ENCODE measurements at regions not wholly inside any gene's neighbourhood (a gene's known extent, or its start where the extent isn't known, plus 50 kb on each side); places are given as distances from the start of the nearest gene placed in this dataset.
"Not testable (repeated sequence)": the region's sequence is repeated elsewhere in the genome, so short reads cannot be mapped to it uniquely, and the experiment has no call there.

DNA sequence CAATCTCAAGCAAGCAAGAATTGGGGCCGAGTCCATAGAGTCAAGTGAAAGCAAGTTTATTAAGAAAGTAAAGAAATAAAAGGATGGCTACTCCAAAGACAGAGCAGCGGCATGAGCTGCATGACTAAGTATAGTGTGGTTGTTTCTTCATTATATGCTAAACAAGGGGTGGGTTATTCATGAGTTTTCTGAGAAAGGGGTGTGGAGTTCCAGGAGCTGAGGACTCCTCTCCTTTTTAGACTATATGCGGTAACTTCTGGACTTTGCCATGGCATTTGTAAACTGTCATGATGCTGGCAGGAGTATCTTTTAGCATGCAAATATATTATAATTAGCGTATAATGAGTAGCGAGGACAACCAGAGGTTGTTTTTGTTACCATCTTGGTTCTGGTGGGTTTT is 819.9 kb downstream of the KCNJ2 start:
- intact Hi-C loops (cut with micrococcal nuclease) = no loop called here

DNA sequence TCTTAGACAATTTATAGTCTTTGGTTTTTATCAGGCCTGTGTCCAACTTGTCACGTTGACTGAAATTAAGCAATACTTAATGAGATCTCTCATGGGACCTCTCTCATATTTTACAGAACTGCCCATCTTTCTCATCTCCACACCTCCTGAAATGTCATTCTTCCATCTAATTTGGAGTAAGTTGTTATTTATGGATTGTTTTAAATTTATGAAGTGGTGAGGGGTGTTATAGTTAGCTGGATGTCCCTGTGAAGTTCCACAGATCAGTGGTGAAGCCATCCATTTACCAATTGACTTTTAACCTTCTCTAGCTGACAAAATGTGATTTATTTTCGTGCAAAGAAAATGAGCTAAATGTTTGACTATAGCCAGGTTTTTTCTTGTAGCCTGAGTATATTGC is 824.9 kb downstream of the KCNJ2 start:
- intact Hi-C loops (cut with micrococcal nuclease) = no loop called here

DNA sequence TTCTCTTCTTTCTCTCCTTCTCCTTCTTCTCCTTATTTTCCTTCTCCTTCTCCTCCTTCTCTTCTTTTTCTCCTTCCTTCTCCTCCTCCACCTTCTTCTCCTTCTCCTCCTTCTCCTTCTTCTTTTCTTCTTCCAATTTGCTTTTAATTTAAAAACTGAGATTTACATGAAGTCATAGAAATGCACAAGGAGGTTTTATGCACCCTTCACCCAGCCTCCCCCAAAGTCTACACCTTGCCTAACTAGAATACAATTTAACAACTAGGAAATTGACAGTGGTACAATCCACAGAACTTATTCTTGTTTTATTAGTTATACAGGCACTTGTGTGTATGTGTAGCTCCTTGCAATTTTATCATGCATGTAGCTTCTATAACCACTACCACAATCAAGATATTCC is 826.7 kb downstream of the KCNJ2 start:
- intact Hi-C loops (cut with micrococcal nuclease) = no loop called here

DNA sequence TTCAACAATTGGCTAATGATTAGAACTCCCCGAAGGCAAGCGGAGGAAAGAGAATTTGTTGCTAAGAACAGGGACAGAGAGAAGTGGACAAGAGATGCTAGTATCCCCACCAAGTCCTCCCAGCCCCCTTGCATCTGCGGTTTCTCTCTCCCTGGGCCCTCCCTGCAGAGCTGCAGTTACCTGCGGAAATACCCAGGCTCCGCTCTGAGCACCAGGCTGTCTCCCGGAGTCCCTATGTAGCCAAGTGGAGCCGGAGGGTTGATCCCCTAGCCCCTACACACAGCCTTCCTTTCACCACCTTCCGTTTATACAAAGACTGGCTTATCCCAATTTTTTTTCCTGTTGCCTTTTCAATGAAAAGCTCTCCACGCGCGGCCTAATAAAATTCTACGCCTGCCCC is 834.4 kb downstream of the KCNJ2 start:
- intact Hi-C loops (cut with micrococcal nuclease) = no loop called here

DNA sequence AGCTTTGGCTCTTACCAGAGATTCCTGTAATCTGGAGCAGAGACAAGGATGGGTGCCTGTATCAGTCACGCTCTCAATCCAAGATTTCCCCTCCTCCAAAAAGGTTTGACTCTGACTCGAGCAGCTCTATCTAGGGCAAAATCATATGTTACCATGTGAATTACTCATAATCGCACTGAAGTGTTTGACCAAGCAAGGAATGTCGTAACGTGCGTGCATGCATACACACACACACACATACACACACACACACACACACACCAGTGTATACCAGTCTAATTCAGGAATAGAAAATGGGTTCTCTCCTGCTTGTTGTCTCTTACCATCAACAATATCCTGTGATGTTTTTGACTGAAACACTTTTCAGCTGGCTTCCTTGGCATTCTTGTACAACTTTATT is 835.1 kb downstream of the KCNJ2 start:
- intact Hi-C loops (cut with micrococcal nuclease) = no loop called here

DNA sequence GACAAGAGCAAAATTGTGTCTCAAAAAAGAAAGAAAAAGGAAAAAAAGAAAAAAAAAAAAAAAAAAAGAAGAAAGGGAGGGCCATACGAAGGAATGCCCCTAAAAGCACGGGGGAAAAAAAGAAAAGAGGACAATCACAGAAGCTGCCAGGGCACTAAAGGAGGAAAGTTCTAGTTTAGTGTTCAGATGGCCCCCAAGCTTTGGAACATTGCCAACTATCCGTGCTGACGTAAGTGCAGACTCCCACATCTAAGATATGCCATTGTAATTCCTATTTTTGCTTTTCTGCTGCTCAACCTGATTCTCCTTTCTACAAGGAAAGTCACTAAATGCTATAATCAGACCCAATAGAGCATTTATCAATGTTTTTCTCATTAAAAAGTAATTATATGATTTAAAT is 842.1 kb downstream of the KCNJ2 start:
- intact Hi-C loops (cut with micrococcal nuclease) = no loop called here

DNA sequence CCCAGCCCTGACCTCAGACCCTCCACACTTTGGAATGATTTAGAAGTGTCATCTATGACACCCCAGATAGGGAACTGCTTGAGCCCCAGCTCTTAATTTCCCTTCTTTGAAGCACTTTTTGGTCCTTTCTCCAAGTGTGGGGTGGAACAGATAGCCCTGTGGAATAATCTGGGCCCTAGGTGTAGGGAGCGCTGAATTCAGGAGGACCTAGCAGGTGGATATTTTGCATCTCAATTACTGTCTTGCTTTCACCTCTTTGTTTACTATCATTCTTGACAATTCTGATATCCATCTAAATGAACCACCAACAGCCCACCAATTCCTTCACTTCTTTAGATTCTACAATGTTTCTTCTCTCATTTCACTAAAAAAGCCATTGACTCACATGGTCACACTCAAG is 850.4 kb downstream of the KCNJ2 start:
- intact Hi-C loops (cut with micrococcal nuclease) = no loop called here

DNA sequence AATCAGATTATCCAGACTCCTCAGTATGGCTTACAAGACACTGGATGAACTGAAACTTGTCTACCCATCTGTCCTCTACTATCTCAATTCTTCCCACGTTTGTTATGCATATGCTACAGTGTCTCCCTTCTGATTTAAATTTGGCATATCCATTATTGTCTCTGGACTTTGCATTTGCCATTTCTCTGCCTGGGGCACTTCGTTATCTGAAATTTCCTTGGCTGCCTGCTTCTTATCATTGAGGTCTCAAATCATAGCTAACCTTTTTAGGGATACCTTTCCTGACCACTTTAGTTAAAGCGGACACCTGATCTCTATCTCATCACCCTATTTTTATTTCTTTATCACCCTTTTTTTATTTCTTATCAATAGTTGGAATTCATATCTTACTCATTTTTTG is 853.4 kb downstream of the KCNJ2 start:
- intact Hi-C loops (cut with micrococcal nuclease) = no loop called here

DNA sequence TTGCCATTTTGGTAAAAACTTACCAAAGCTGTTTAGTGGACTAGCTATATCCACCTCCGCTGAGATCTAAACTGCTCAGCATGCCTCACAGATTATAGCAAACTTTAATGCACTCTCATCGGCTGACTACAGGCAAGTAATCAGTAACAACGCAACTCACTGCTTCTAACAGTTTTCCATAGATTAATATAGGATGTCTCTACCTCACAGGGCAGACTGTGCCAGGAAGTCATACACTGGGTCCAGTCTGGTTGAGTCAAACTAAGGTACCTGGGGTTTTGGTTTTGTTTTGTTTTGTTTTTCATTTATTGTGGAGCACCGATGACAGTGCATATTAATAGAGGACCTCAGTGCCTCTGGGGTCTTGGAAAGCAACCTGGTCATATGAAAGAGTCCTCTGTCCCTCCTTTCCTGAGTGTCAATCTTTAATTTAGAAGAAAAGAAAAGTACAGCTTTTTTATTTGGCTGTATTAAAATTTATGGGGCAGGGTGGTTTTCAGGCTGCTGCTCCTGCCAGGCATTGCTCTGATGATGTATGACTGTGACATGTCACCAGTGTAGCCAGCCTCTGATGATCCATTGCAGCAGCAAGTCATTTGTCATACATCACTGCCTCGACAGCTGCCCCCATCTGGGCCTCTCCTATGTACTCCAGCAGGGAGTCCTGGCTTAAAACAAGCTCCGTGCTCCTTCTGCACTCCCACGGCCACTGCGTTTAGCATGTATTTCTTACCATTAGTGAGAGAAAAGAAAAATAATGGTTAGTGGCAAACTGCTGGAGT is 854.1 kb downstream of the KCNJ2 start:
- intact Hi-C loops (cut with micrococcal nuclease) = no loop called here

GRCh38 chr17:71024172-71024571 is 854.8 kb downstream of the KCNJ2 start:
- intact Hi-C loops (cut with micrococcal nuclease) = no loop called here

GRCh38 chr17:71024969-71025368 is 855.6 kb downstream of the KCNJ2 start:
- intact Hi-C loops (cut with micrococcal nuclease) = no loop called here

- intact Hi-C loops (cut with micrococcal nuclease) = no loop called here
Measured at GRCh38 chr17:71029246-71029645, 859.9 kb downstream of the KCNJ2 start.

DNA sequence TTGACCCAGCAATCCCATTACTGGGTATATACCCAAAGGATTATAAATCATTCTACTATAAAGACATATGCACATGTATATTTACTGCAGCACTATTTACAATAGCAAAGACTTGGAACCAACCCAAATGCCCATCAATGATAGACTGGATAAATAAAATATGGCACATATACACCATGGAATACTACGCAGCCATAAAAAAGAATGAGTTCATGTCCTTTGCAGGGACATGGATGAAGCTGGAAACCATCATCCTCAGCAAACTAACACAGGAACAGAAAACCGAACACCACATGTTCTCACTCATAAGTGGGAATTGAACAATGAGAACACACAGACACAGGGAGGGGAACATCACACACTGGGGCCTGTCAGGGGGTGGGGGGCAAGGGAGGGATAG is 862.0 kb downstream of the KCNJ2 start:
- intact Hi-C loops (cut with micrococcal nuclease) = not testable (repeated sequence)

- intact Hi-C loops (cut with micrococcal nuclease) = no loop called here
Measured at GRCh38 chr17:71032746-71033273, 863.5 kb downstream of the KCNJ2 start.

DNA sequence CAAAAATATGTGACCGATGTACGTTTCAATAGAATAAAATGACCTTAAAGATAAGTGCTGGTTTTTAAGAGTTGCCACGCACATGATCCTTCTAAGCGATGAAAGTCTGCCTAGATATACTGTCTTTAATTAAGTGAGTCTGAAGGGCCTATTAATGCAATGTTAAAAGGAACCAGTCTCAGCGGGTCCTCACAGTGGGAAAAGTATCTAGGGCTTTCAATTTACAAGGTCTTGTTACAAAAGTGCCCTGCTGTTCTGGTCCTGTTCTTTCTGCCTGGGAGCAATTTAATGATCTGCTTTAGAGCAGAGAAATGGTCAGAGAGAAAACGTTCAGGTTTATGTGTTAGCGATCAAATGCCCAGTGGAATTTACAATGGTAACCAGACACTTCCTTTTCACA is 864.0 kb downstream of the KCNJ2 start:
- intact Hi-C loops (cut with micrococcal nuclease) = no loop called here

DNA sequence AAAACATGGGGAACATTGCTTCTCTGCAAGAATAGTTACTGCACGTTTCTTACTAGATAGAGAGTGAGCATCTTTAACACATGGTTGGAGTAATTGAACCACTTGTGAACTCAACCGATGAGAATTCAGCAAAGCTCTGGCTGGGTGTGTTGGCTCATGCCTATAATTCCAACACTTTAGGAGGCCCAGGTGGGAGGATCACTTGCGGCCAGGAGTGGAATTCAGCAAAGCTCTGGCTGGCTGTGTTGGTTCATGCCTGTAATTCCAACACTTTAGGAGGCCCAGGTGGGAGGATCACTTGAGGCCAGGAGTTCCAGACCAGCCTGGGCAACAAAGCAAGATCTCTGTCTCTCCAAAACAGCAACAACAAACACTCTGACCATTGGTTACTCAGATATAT is 865.9 kb downstream of the KCNJ2 start:
- intact Hi-C loops (cut with micrococcal nuclease) = no loop called here

- intact Hi-C loops (cut with micrococcal nuclease) = no loop called here
Measured at GRCh38 chr17:71037386-71037785, 868.1 kb downstream of the KCNJ2 start.

GRCh38 chr17:71039391-71039790 is 870.1 kb downstream of the KCNJ2 start:
- intact Hi-C loops (cut with micrococcal nuclease) = no loop called here

- intact Hi-C loops (cut with micrococcal nuclease) = no loop called here
Measured at GRCh38 chr17:71052971-71053370, 883.6 kb downstream of the KCNJ2 start.

- intact Hi-C loops (cut with micrococcal nuclease) = no loop called here
Measured at GRCh38 chr17:71055128-71055527, 885.8 kb downstream of the KCNJ2 start.

GRCh38 chr17:71057448-71057847 is 888.1 kb downstream of the KCNJ2 start:
- intact Hi-C loops (cut with micrococcal nuclease) = no loop called here

DNA sequence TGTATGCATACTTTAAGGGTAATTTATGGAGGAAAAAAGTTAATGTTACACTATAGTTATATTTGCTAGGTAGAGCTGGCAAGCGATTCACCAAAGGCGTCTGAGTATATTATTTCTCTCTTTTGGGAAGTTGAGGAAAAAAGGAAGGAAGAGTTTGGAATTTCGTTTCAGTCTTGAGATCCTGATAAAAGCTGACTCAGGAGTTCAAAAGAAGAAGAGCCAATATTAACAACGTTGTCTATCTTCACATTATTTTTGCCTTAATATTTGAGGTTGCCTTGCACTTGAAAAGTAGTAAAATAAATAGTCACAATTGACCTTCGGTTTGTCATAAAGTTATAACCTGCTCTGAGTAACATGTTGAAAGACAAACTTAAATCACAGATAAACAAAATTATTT is 888.6 kb downstream of the KCNJ2 start:
- intact Hi-C loops (cut with micrococcal nuclease) = no loop called here

- intact Hi-C loops (cut with micrococcal nuclease) = no loop called here
Measured at GRCh38 chr17:71063127-71063526, 893.8 kb downstream of the KCNJ2 start.
